ENCODE measurements at regions not wholly inside any gene's neighbourhood (a gene's known extent, or its start where the extent isn't known, plus 50 kb on each side); places are given as distances from the start of the nearest gene placed in this dataset.
"Not testable (repeated sequence)": the region's sequence is repeated elsewhere in the genome, so short reads cannot be mapped to it uniquely, and the experiment has no call there.

DNA sequence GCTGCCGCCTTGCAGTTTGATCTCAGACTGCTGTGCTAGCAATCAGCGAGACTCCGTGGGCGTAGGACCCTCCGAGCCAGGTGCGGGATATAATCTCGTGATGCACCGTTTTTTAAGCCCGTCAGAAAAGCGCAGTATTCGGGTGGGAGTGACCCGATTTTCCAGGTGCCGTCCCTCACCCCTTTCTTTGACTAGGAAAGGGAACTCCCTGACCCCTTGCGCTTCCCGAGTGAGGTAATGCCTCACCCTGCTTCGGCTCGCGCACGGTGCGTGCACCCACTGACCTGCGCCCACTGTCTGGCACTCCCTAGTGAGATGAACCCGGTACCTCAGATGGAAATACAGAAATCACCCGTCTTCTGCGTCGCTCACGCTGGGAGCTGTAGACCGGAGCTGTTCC is 438.5 kb upstream of the CDH10 start:
- not testable (repeated sequence) for ATAC-seq

DNA sequence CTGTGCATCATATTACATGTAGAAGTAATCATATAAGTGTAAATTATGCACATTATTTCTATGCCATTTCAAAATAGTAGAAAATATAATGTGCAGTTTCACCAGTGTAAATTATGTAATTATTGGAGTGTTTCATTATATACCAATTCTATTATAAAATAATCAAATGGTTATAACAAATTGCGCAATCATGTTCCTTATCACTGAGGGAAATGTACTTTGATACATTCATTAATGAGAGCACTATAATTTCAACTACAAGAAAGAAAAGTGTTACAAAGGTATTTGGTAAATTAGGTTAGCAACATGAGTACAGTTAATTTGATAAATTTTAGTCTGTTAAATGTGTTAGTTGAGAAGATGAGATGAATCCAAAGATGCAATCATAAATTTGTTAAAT is 421.5 kb upstream of the CDH10 start:
- no peak for ATAC-seq
- TF ChIP-seq OSR1 (CRISPR knock-in tag; IDR thresholded peaks at IDR 0.05) (no peak), ESRRG (CRISPR knock-in tag; IDR thresholded peaks at IDR 0.05) (no peak), ARNTL (CRISPR knock-in tag; IDR thresholded peaks at IDR 0.05; ENCODE audit: borderline replicate concordance, low read depth) (no peak), TCF4 (CRISPR knock-in tag; IDR thresholded peaks at IDR 0.05; ENCODE audit: borderline replicate concordance) (no peak), ZFP3 (CRISPR knock-in tag; IDR thresholded peaks at IDR 0.05) (no peak), ISL1 (CRISPR knock-in tag; IDR thresholded peaks at IDR 0.05) (no peak), ZNF70 (CRISPR knock-in tag; IDR thresholded peaks at IDR 0.05) (no peak), ZC3H10 (CRISPR knock-in tag; IDR thresholded peaks at IDR 0.05) (no peak), SNAI2 (CRISPR knock-in tag; IDR thresholded peaks at IDR 0.05) (no peak), GLIS3 (CRISPR knock-in tag; IDR thresholded peaks at IDR 0.05) (no peak), ZFP30 (CRISPR knock-in tag; IDR thresholded peaks at IDR 0.05) (no peak), ZNF8 (CRISPR knock-in tag; IDR thresholded peaks at IDR 0.05) (no peak), CREB5 (CRISPR knock-in tag; IDR thresholded peaks at IDR 0.05; ENCODE audit: low read depth) (no peak), PPARA (CRISPR knock-in tag; IDR thresholded peaks at IDR 0.05; ENCODE audit: borderline replicate concordance) (no peak), ZNF565 (CRISPR knock-in tag; conservative IDR thresholded peaks at IDR 0.05; ENCODE audit: low read depth) (no peak)
- TF ChIP-seq, protein P1, sequence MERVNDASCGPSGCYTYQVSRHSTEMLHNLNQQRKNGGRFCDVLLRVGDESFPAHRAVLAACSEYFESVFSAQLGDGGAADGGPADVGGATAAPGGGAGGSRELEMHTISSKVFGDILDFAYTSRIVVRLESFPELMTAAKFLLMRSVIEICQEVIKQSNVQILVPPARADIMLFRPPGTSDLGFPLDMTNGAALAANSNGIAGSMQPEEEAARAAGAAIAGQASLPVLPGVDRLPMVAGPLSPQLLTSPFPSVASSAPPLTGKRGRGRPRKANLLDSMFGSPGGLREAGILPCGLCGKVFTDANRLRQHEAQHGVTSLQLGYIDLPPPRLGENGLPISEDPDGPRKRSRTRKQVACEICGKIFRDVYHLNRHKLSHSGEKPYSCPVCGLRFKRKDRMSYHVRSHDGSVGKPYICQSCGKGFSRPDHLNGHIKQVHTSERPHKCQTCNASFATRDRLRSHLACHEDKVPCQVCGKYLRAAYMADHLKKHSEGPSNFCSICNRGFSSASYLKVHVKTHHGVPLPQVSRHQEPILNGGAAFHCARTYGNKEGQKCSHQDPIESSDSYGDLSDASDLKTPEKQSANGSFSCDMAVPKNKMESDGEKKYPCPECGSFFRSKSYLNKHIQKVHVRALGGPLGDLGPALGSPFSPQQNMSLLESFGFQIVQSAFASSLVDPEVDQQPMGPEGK (CRISPR knock-in tag; IDR thresholded peaks at IDR 0.05; ENCODE audit: borderline replicate concordance) = no peak
- TF ChIP-seq, protein P2, sequence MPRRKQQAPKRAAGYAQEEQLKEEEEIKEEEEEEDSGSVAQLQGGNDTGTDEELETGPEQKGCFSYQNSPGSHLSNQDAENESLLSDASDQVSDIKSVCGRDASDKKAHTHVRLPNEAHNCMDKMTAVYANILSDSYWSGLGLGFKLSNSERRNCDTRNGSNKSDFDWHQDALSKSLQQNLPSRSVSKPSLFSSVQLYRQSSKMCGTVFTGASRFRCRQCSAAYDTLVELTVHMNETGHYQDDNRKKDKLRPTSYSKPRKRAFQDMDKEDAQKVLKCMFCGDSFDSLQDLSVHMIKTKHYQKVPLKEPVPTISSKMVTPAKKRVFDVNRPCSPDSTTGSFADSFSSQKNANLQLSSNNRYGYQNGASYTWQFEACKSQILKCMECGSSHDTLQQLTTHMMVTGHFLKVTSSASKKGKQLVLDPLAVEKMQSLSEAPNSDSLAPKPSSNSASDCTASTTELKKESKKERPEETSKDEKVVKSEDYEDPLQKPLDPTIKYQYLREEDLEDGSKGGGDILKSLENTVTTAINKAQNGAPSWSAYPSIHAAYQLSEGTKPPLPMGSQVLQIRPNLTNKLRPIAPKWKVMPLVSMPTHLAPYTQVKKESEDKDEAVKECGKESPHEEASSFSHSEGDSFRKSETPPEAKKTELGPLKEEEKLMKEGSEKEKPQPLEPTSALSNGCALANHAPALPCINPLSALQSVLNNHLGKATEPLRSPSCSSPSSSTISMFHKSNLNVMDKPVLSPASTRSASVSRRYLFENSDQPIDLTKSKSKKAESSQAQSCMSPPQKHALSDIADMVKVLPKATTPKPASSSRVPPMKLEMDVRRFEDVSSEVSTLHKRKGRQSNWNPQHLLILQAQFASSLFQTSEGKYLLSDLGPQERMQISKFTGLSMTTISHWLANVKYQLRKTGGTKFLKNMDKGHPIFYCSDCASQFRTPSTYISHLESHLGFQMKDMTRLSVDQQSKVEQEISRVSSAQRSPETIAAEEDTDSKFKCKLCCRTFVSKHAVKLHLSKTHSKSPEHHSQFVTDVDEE (CRISPR knock-in tag; IDR thresholded peaks at IDR 0.05) = no peak
- TF ChIP-seq, protein P3, sequence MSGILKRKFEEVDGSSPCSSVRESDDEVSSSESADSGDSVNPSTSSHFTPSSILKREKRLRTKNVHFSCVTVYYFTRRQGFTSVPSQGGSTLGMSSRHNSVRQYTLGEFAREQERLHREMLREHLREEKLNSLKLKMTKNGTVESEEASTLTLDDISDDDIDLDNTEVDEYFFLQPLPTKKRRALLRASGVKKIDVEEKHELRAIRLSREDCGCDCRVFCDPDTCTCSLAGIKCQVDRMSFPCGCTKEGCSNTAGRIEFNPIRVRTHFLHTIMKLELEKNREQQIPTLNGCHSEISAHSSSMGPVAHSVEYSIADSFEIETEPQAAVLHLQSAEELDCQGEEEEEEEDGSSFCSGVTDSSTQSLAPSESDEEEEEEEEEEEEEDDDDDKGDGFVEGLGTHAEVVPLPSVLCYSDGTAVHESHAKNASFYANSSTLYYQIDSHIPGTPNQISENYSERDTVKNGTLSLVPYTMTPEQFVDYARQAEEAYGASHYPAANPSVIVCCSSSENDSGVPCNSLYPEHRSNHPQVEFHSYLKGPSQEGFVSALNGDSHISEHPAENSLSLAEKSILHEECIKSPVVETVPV (CRISPR knock-in tag; IDR thresholded peaks at IDR 0.05) = no peak

- TF ChIP-seq CREB5 (CRISPR knock-in tag; IDR thresholded peaks at IDR 0.05; ENCODE audit: low read depth) = no peak
- TF ChIP-seq ZNF8 (CRISPR knock-in tag; IDR thresholded peaks at IDR 0.05) = no peak
- TF ChIP-seq, protein P2 (CRISPR knock-in tag; IDR thresholded peaks at IDR 0.05) = no peak
- TF ChIP-seq TCF4 (CRISPR knock-in tag; IDR thresholded peaks at IDR 0.05; ENCODE audit: borderline replicate concordance) = no peak
- TF ChIP-seq ZFP3 (CRISPR knock-in tag; IDR thresholded peaks at IDR 0.05) = no peak
- TF ChIP-seq OSR1 (CRISPR knock-in tag; IDR thresholded peaks at IDR 0.05) = no peak
- TF ChIP-seq GLIS3 (CRISPR knock-in tag; IDR thresholded peaks at IDR 0.05) = no peak
- no peak for TF ChIP-seq ZNF70 (CRISPR knock-in tag; IDR thresholded peaks at IDR 0.05)
- TF ChIP-seq, protein P4, sequence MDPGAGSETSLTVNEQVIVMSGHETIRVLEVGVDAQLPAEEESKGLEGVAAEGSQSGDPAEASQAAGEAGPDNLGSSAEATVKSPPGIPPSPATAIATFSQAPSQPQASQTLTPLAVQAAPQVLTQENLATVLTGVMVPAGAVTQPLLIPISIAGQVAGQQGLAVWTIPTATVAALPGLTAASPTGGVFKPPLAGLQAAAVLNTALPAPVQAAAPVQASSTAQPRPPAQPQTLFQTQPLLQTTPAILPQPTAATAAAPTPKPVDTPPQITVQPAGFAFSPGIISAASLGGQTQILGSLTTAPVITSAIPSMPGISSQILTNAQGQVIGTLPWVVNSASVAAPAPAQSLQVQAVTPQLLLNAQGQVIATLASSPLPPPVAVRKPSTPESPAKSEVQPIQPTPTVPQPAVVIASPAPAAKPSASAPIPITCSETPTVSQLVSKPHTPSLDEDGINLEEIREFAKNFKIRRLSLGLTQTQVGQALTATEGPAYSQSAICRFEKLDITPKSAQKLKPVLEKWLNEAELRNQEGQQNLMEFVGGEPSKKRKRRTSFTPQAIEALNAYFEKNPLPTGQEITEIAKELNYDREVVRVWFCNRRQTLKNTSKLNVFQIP (CRISPR knock-in tag; IDR thresholded peaks at IDR 0.05; ENCODE audit: borderline replicate concordance, low read depth) = no peak
- no peak for ATAC-seq
These were observed 419.5 kb upstream of the CDH10 start for GRCh38 chr5:25064306-25064705.

Measured in SK-N-SH treated with all-trans-retinoic acid at 6 μM for 48 hours (cell line).